GM18502 (cell line): ENCODE measurements at regions not wholly inside any gene's neighbourhood (a gene's known extent, or its start where the extent isn't known, plus 50 kb on each side); places are given as distances from the start of the nearest gene placed in this dataset.
"Not testable (repeated sequence)": the region's sequence is repeated elsewhere in the genome, so short reads cannot be mapped to it uniquely, and the experiment has no call there.

Experiments
- ATAC-seq: cut with Tn5 transposase; IDR thresholded peaks from one replicate; pipeline ENCODE4 v1.9.1; 2021; ENCODE audit warnings: mild to moderate bottlenecking; ENCODE audit not compliant: unreplicated experiment, poor library complexity

DNA sequence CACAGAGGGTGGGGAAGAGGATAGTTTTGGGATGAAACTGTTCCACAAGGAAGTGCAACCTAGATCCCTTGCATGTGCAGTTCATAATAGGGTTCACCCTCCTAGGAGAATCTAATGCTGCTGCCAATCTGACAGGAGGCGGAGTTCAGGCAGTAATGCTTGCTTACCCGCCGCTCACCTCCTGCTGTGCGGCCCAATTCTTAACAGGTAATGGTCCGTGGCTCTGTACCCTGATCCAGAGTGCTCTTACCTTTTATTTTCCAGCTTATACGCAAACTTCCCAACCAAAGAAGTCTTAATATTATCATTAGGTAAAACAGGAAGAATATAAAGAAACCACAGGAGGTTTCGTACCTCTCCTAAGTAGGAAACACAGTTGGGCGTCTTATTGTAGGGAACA is 82.7 kb upstream of the CD302 start:
- ATAC-seq, result no peak

DNA sequence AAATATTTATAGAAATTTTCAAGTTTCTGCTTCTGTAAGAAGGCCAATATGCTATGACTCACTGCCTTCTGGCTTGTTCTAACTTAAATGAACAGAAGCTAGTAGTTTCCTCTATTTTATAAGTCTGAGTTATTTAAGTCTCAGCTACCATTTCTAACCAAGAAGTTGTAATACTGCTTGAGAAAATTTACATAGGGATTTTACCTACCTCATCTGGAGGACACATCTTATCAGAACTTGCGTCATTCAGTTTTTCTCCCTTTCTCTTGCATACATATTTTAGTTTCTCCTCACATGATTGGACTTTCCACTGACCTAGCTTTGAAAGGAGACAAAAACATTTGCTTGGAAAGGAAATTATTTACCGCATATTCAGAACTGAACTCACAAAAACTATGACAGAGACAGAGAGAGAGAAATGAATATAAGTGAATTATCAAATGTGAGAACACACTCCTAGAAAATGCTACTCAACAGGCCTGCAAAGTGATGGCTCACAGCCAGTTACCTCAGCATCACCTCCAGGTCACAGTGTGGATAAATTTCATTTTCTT is 81.1 kb upstream of the CD302 start:
- ATAC-seq, result peak; percentile 83

- no peak for ATAC-seq
Measured at GRCh38 chr2:159875083-159875482, 77.1 kb upstream of the CD302 start.

DNA sequence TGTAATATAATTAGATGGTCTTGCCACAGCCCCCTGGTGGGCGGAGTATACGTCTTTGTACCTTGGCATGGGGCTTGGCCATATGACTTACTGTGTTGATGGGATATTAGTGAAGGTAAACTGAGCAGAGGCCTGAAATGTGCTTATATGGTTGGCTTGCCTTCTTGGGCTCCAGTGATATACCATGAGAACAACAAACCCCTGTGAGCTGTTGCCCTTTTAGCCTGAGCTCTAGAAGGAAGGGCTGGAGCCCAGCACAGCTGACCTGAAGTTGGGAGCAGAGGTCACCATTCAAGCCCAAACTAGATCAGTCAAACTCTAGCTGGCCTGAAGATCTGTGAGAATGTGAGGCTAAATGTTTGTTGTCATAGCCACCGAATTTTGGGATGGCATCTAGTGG is 75.2 kb upstream of the CD302 start:
- no peak for ATAC-seq

DNA sequence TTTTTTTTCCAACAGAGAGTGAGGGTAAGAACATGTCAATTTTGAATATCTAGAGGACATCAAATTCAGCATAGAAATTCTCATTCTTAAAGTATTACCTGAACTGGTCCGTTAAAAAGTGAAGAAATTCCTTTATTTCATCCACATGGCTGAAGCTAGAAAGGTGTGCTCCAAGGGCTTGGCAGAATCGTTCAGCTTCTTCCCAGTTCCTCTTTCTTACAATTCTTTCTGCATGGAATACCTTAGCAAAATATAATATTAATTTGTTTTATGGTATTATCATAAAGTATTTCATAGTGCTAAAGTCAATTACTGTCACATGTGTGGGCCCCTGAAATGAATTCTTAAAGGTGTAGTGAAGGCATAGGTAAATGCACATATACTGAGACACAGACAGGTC is 74.3 kb upstream of the CD302 start:
- no peak for ATAC-seq

- not testable (repeated sequence) for ATAC-seq
Measured at GRCh38 chr2:159868598-159869159, 70.7 kb upstream of the CD302 start.

DNA sequence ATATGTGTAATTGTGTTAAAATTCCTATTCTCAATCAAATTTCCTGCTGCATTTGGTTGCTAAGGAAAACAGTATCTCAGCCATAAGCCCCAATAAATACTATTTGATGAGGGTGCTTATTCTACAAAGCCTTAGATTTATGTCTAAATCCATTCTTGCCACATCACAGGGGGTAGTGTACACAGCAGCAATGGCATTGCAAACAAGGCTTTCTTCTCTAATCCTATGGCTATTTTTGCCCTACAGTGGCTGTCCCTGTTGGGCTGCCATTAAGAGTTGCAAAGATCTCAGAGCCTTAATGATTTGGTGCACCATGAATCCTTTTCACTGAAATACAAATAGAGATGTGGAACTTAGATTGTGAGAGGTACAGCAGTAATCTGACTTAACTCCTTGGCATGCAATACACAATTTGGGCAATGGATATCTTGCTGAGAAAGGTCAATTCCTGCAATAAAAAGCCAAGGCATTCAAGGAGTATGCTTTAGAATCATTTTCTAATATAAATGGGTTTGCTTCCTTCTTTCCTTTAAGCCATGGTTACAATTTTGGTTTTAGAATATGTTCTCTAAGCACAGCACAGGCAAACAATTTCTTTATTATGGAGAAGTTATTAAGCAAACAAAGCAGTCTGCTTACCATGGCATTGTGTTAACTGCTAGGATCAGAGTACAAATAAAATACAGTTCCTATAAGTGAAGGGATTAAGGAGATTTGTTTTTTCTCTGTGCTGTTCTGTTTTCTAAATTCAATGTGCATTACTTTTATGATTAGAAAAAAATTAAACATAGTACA is 69.8 kb upstream of the CD302 start:
- no peak for ATAC-seq

GRCh38 chr2:159863526-159864160 is 65.6 kb upstream of the CD302 start:
- no peak for ATAC-seq

DNA sequence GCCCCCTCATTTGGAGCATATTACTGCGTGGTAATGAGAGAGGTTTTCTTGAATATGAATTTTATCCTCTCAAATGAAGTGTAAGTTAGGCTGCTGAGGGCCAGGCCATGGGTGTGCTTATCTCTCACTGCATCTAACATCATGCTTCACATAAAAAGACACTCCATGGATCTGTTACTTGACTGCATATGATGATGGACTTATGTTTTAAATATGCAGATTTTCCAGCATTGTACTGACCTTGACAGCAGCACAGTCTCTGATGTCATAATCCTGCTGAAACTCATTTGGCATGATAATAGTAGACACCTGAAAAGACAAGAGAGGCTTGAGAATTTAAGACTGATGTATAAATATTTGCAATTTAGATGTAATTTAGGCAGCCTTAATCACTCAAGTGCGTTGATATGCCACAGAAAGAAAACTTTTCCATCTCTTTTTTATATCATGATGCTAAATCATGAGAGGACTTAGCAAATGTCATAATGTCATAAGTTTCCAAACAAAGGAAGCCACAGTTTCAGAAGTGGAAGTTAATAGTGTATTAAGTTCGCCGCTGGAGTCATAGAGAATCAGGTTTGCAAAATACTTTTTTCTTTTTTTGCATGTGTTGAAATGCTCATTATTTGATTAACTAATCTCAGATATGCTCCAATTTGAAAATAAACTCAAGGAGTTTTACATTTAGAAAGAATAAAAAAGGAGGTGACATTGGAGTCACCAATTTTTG is 62.7 kb upstream of the CD302 start:
- ATAC-seq, result no peak

- no peak for ATAC-seq
Measured at GRCh38 chr2:159859583-159859982, 61.6 kb upstream of the CD302 start.

DNA sequence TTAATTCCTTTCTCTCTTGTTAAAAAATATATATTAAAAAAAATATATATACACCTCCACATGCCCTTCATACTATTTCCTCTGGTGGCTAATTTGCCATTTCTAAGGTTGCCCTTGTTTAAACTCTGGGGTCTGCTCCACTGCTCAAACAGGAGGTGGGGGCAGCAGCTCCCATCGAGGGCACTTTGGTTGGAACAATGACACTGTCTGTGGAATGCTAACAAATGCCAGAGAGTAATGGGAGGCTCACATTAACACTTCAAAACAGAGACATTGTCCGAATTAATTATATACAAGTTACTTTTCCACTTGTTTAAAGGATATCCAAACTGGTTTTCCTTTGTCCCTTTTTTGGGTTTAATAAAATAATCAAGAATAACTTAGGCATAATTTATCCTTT is 58.8 kb upstream of the CD302 start:
- no peak for ATAC-seq

DNA sequence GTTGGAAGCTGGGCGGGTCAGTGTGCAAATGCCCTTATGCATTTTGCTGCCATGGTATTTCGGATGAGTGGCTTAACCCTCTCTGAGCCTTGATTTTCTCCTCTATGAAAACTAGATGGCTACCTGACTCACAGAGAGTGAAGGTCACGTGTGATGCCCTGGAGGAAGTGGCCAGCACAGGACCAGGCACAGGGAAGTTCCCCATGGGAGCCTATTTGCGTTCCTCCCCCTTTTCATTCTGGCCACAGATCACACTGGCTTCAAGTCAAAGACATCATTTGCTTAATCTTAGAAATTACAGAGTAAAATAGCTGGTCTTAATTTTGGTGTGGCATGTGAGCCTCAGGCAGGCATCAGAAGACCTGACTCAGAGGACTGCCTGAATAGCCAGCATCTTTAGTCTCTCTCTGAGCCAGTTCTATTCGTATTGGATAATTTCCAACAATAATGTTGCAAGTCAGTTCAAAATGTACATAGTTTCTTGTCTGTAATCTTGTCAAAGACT is 57.6 kb upstream of the CD302 start:
- no peak for ATAC-seq

GRCh38 chr2:159855143-159855542 is 57.1 kb upstream of the CD302 start:
- no peak for ATAC-seq

DNA sequence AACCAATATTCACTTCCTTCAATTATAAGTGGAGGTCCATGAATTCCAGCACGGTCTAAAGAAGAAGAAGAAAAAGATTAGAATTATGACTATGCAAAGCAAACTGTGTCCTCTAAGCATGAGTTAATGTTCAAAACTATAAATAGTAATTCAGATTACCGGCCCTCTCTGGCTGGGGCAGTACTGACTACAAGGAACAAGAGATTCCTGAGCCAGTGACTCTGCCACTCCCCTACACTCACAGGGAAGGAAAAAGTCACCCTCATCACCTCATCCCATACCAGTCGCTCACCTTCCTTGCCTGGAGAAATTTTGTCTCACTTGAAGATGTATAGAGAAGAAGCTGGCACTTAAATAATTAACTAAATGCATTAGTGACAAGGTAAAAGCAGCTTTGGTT is 56.5 kb upstream of the CD302 start:
- ATAC-seq, result no peak

GRCh38 chr2:159853101-159853500 is 55.1 kb upstream of the CD302 start:
- ATAC-seq, result no peak

DNA sequence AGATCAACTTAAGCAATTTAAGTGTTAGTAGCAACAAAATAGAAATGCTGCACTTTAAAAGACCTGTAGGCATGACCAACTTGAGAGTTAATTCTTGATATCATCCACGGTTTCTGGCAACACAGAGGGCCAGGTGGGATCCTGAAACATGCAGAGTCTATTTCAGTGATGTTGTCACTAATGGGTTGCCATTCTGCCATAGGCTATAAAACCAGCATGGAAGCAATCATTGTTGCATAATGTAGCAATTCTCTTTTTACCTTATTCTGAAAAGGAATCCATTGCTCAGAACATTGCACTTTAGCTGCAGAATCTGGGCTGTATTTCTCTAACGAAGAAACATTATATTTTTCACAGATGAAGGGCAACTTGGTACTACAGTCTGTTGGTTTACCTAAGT is 53.9 kb upstream of the CD302 start:
- ATAC-seq, result no peak

DNA sequence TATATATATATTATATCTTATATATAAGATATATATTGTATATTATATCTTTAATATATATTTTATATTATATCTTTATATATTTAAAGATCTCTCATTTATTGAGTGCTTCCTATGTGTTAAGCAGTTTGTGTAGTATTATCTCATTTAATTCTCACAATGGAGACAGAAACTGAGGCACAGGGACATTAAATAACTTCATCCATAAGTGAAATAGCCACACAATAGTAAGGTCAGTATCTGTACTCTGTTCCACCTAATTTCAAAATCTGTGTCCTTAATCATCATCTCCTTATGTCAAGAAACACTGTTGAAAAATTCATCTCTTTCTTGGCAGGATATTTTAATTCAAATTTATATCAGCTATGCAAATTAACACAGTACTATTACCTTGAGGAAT is 52.8 kb upstream of the CD302 start:
- no peak for ATAC-seq

DNA sequence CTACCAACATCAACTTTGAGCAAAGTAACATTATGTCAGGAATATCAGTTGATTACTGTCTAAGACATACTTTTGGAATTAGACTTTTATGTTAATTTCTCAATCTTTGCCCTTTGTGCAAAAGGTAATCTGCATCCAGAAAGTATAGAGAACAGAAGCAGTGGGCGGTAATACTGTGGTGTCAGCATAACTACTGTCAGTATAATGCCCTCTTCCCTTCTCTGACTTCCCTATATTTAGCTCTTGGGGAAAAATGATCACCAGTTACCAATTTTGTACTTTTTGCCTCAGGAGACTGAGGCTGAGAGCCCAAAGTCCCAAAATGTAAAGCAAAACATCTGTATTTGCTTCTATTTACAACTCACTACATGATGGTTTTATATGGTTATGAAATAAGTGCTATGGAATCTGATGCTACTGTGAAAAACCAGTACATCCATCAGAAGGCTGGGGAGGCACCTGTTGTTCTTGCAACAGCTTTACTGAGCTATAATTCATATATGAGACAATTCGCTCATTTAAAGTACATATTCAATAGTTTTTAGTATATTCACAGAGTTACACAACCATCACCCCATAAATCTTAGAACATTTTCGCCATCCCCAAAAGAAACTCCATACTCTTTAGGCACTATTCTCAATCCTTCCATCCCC is 51.3 kb upstream of the CD302 start:
- ATAC-seq, result no peak
